Testis (tissue), 2 donors: ENCODE measurements at regions not wholly inside any gene's neighbourhood (a gene's known extent, or its start where the extent isn't known, plus 50 kb on each side); places are given as distances from the start of the nearest gene placed in this dataset.

Experiments
- CTCF ChIP-seq, 3 experiments: fragments of 450-650 bp in 2 of 3; fragments of 200-600 bp in 1 of 3; sonication (generic) in 1 of 3; IDR thresholded peaks; one replicate each; pipeline ENCODE4 v1.5.1; 2016 to 2019; ENCODE audit warnings: antibody characterized with exemption in 3 of 3, mild to moderate bottlenecking in 2 of 3, moderate library complexity in 1 of 3
- POLR2A ChIP-seq: fragments of 450-650 bp; IDR thresholded peaks from one replicate; pipeline ENCODE4 v1.6.1; 2017; ENCODE audit warnings: antibody characterized with exemption, mild to moderate bottlenecking, moderate library complexity

- TF ChIP-seq CTCF (IDR thresholded peaks at IDR 0.05) (no peak), POLR2A (no peak)
These were observed 305.7 kb upstream of the FAM98A start for GRCh38 chr2:33904801-33905200.
